Mucosa of descending colon (tissue), 3 donors: ENCODE measurements at regions not wholly inside any gene's neighbourhood (a gene's known extent, or its start where the extent isn't known, plus 50 kb on each side); places are given as distances from the start of the nearest gene placed in this dataset.

Experiments used
- ATAC-seq: fragments of 200-7000 bp; cut with Tn5 transposase; one replicate; pipeline ENCODE4 v1.9.1; 2020; ENCODE audit warnings: mild to moderate bottlenecking, moderate library complexity
- DNase-seq, 3 donors: peaks; one replicate each; pipeline ENCODE4 v3.0.0-alpha.2; 2020
- H3K36me3 ChIP-seq: fragments of 200-600 bp; one replicate; pipeline ENCODE4 v1.8.0; 2021; ENCODE audit warnings: low read depth, mild to moderate bottlenecking
- H3K4me1 ChIP-seq: fragments of 200-600 bp; one replicate; pipeline ENCODE4 v1.8.0; 2021; ENCODE audit warnings: low read depth, mild to moderate bottlenecking
- H3K4me3 ChIP-seq: fragments of 200-600 bp; one replicate; pipeline ENCODE4 v1.8.0; 2021; ENCODE audit warnings: mild to moderate bottlenecking
- H3K9me3 ChIP-seq: fragments of 200-600 bp; one replicate; pipeline ENCODE4 v1.8.0; 2021; ENCODE audit warnings: mild to moderate bottlenecking
- CTCF ChIP-seq: fragments of 200-600 bp; IDR thresholded peaks from one replicate; pipeline ENCODE4 v1.8.0; 2022; ENCODE audit warnings: antibody characterized with exemption, mild to moderate bottlenecking
- intact Hi-C, 2 donors: fragments of 100-400 bp; cut with DNase I in 1 of 2; cut with micrococcal nuclease in 1 of 2; formaldehyde crosslinking; loops; one replicate each; pipeline versions ENCODE4 v1.11.0 to v1.11.1; 2022; cut with DNase I, micrococcal nuclease
- donor health status: DM: no; HTN: no; CAD: no; lungs with moderate emphysema.
- donor health status: DM: no; HTN: no; CAD: no.
- donor health status: DM: no; HTN: yes; CAD: no.

GRCh38 chr2:235384624-235385023 lies 109.2 kb upstream of the AGAP1 start:
- no peaks in the 10 kb centered on the region for H3K9me3 ChIP-seq
- TF ChIP-seq CTCF, result no peak
- ATAC-seq (no peak), DNase-seq (no peak)
- intact Hi-C loops, result no loop called here
- no peaks in the 10 kb centered on the region for H3K4me1 ChIP-seq
- no peaks in the 10 kb centered on the region for H3K36me3 ChIP-seq
- no peak overlapping the region for H3K4me3 ChIP-seq

GRCh38 chr2:235389626-235390025 lies 104.2 kb upstream of the AGAP1 start:
- TF ChIP-seq CTCF, result no peak
- H3K36me3 ChIP-seq, result no peaks in the 10 kb centered on the region
- no peaks in the 10 kb centered on the region for H3K9me3 ChIP-seq
- DNase-seq, result no peak
- no peak for ATAC-seq
- no peaks in the 10 kb centered on the region for H3K4me1 ChIP-seq
- no peak overlapping the region for H3K4me3 ChIP-seq
- intact Hi-C loops, result no loop called here

GRCh38 chr2:235390108-235390815 lies 103.6 kb upstream of the AGAP1 start:
- Histone ChIP-seq H3K36me3 (no peaks in the 10 kb centered on the region), H3K9me3 (no peaks in the 10 kb centered on the region), H3K4me3 (no peak overlapping the region), H3K4me1 (no peaks in the 10 kb centered on the region)
- intact Hi-C loops, result no loop called here
- DNase-seq (peak in 2 of 3 donors; percentile 53 to 70), ATAC-seq (peak; percentile 97)
- no peak for TF ChIP-seq CTCF

- DNase-seq, result no peak
- intact Hi-C loops, result no loop called here
- Histone ChIP-seq H3K4me1 (no peaks in the 10 kb centered on the region), H3K9me3 (no peaks in the 10 kb centered on the region), H3K36me3 (no peaks in the 10 kb centered on the region), H3K4me3 (no peak overlapping the region)
- ATAC-seq, result no peak
- TF ChIP-seq CTCF, result no peak
Observed at GRCh38 chr2:235390816-235391194, 103.0 kb upstream of the AGAP1 start.

- intact Hi-C loops, result no loop called here
- ATAC-seq (no peak), DNase-seq (no peak)
Observed at GRCh38 chr2:235391921-235392615, 101.8 kb upstream of the AGAP1 start.

More at GRCh38 chr2:235391921-235392615, 101.8 kb upstream of the AGAP1 start:
- Histone ChIP-seq H3K9me3 (no peaks in the 10 kb centered on the region), H3K36me3 (no peaks in the 10 kb centered on the region), H3K4me1 (no peaks in the 10 kb centered on the region), H3K4me3 (no peak overlapping the region)
- no peak for TF ChIP-seq CTCF
